Prostate gland (tissue), 2 donors: ENCODE measurements at regions not wholly inside any gene's neighbourhood (a gene's known extent, or its start where the extent isn't known, plus 50 kb on each side); places are given as distances from the start of the nearest gene placed in this dataset.

Experiments used
- POLR2A ChIP-seq: fragments of 450-650 bp; IDR thresholded peaks from one replicate; pipeline ENCODE4 v1.6.1; 2016; ENCODE audit warnings: antibody characterized with exemption, mild to moderate bottlenecking
- POLR2AphosphoS5 ChIP-seq: sonication (generic); formaldehyde crosslinking; IDR thresholded peaks from one replicate; pipeline ENCODE4 v1.6.1; 2017; ENCODE audit warnings: antibody characterized with exemption
- TF ChIP-seq, protein P1 (sequence below), 4 experiments: fragments of 200-600 bp in 2 of 4; fragments of 450-650 bp in 2 of 4; sonication (generic) in 2 of 4; IDR thresholded peaks; 1 replicate in 3 of 4; 2 replicates in 1 of 4; pipeline ENCODE4 v1.5.1; 2016 to 2019; ENCODE audit warnings: antibody characterized with exemption in 4 of 4, mild to moderate bottlenecking in 2 of 4, moderate library complexity in 2 of 4

DNA sequence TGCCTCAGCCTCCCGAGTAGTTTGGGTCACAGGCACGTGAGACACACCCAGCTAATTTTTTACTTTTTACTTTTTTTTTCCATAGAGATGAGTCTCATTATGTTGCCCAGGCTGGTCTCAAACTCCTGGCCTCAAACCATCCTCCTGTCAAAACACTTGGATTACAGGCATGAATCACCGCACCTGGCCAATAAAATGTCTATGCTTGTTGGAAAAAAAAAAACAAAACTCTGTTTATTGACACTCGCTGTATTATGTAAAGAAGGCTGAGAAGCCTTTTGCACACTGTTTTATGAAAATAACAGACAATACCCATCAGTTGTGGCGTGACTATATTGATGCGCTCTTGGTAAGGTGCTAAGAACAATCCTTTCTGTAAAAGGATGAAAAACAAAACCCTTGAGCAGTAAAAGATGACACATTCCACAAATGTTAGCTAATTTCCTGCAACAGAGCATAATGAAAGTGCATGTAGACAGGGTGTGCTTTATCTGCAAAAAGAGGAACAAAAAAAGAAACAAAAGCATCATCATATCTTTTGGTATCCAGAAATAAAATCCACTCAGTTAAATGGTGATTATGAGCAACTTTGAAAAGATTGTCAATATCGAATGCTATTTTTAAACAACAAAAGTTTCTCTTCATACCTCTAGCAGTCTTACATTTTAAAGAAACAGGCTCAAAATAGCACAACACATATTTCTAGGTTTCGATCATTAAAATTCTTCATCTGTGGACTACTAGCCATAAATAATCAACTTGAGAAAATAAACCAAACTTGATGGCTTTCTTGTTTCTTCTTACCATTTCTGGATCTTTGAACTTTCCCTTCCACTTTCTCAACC lies 108.3 kb upstream of the PHACTR1 start:
- no peak for TF ChIP-seq POLR2A
- TF ChIP-seq, protein P1, sequence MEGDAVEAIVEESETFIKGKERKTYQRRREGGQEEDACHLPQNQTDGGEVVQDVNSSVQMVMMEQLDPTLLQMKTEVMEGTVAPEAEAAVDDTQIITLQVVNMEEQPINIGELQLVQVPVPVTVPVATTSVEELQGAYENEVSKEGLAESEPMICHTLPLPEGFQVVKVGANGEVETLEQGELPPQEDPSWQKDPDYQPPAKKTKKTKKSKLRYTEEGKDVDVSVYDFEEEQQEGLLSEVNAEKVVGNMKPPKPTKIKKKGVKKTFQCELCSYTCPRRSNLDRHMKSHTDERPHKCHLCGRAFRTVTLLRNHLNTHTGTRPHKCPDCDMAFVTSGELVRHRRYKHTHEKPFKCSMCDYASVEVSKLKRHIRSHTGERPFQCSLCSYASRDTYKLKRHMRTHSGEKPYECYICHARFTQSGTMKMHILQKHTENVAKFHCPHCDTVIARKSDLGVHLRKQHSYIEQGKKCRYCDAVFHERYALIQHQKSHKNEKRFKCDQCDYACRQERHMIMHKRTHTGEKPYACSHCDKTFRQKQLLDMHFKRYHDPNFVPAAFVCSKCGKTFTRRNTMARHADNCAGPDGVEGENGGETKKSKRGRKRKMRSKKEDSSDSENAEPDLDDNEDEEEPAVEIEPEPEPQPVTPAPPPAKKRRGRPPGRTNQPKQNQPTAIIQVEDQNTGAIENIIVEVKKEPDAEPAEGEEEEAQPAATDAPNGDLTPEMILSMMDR (IDR thresholded peaks at IDR 0.05): no peak
- no peak for TF ChIP-seq POLR2AphosphoS5
